GM21576 (cell line): ENCODE measurements at regions not wholly inside any gene's neighbourhood (a gene's known extent, or its start where the extent isn't known, plus 50 kb on each side); places are given as distances from the start of the nearest gene placed in this dataset.
"Not testable (repeated sequence)": the region's sequence is repeated elsewhere in the genome, so short reads cannot be mapped to it uniquely, and the experiment has no call there.

Source experiments
- ATAC-seq: cut with Tn5 transposase; IDR thresholded peaks from one replicate; pipeline ENCODE4 v1.9.1; 2021; ENCODE audit warnings: mild to moderate bottlenecking, moderate library complexity; ENCODE audit not compliant: unreplicated experiment

GRCh38 chr2:207321514-207321913, 155.8 kb upstream of the KLF7 start:
- ATAC-seq: no peak

- ATAC-seq: no peak
These were observed 158.3 kb upstream of the KLF7 start for GRCh38 chr2:207324001-207324400.

- no peak for ATAC-seq
These were observed 161.8 kb upstream of the KLF7 start for GRCh38 chr2:207327513-207327912.

- peak; percentile 50 for ATAC-seq
These were observed 163.2 kb upstream of the KLF7 start for GRCh38 chr2:207328944-207329386.

GRCh38 chr2:207330912-207331311, 165.2 kb upstream of the KLF7 start:
- ATAC-seq: peak; percentile 59

GRCh38 chr2:207331674-207332073, 165.9 kb upstream of the KLF7 start:
- no peak for ATAC-seq

- peak; percentile 28 for ATAC-seq
These were observed 166.9 kb upstream of the KLF7 start for GRCh38 chr2:207332480-207333212.

- no peak for ATAC-seq
These were observed 168.0 kb upstream of the KLF7 start for GRCh38 chr2:207333599-207334300.

- ATAC-seq: peak; percentile 0
These were observed 168.5 kb upstream of the KLF7 start for GRCh38 chr2:207334301-207334623.

GRCh38 chr2:207334624-207335371, 169.1 kb upstream of the KLF7 start:
- ATAC-seq: peak; percentile 19

- ATAC-seq: peak; percentile 36
These were observed 171.8 kb upstream of the KLF7 start for GRCh38 chr2:207337234-207338219.

- ATAC-seq: no peak
These were observed 172.5 kb upstream of the KLF7 start for GRCh38 chr2:207338220-207338607.

GRCh38 chr2:207338610-207339009, 172.9 kb upstream of the KLF7 start:
- no peak for ATAC-seq

GRCh38 chr2:207341112-207341750, 175.5 kb upstream of the KLF7 start:
- no peak for ATAC-seq

- no peak for ATAC-seq
These were observed 176.1 kb upstream of the KLF7 start for GRCh38 chr2:207341804-207342203.

GRCh38 chr2:207344596-207345394, 179.0 kb upstream of the KLF7 start:
- not testable (repeated sequence) for ATAC-seq

GRCh38 chr2:207351171-207351570, 178.6 kb upstream of the CREB1 start:
- no peak for ATAC-seq

- ATAC-seq: peak; percentile 90
These were observed 176.6 kb upstream of the CREB1 start for GRCh38 chr2:207352978-207353671.

GRCh38 chr2:207353836-207354235, 175.9 kb upstream of the CREB1 start:
- no peak for ATAC-seq
